ENCODE measurements at regions not wholly inside any gene's neighbourhood (a gene's known extent, or its start where the extent isn't known, plus 50 kb on each side); places are given as distances from the start of the nearest gene placed in this dataset.

DNA sequence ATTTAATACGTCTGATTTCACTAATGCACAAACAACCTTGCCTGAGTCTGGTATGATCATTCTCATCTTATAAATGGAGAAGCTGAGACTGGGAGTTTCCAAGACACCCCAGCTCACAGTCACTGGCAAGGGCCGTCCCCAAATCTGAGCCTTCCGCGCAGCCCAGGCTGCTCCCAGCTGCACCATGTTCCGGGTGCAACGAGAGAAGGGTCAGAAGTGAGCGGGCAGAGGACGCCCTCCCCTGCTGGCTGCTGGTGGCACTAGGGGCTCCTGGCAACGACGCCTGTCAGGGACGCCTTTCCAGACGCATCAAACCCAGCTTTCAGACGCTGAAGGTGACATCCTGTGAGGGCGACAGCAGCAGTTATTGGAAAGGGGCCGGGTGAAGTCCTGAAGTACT is 115.3 kb upstream of the PROKR2 start:
- no peaks in the 10 kb centered on the region for H3K36me3 Mint-ChIP-seq (ENCODE audit: insufficient read depth in 1 of 3, low read depth in 3 of 3)
- Histone ChIP-seq H2BK5ac (ENCODE audit: insufficient read length, low read length) (no peak overlapping the region), H3K9me3 (ENCODE audit: control insufficient read depth, low read depth, low read length) (no peaks in the 10 kb centered on the region), H3K4ac (ENCODE audit: low read depth, low read length) (no peak overlapping the region), H4K5ac (ENCODE audit: insufficient read length, low read depth, low read length) (no peak overlapping the region), H3K79me1 (ENCODE audit: insufficient read depth, low read depth, low read length, poor library complexity, severe bottlenecking) (no peaks in the 10 kb centered on the region), H3T11ph (ENCODE audit: low read length) (no peak overlapping the region), H3K56ac (ENCODE audit: insufficient read length, low read depth, low read length) (no peak overlapping the region), H3K4me1 (ENCODE audit: insufficient read depth, low read length) (no peaks in the 10 kb centered on the region), H2BK12ac (ENCODE audit: insufficient read length, low read depth, low read length) (no peak overlapping the region), H3K79me2 (ENCODE audit: insufficient read depth, low read length) (no peaks in the 10 kb centered on the region), H3K27ac (ENCODE audit: insufficient read length, low read depth, low read length) (no peak overlapping the region), H3K9ac (ENCODE audit: extremely low read depth, insufficient read length, low read length) (no peak overlapping the region), H2AK5ac (ENCODE audit: insufficient read length, low read length) (no peak overlapping the region), H2BK120ac (ENCODE audit: low read depth, low read length, poor library complexity, severe bottlenecking) (no peak overlapping the region), H2BK20ac (ENCODE audit: low read depth, low read length, poor library complexity, severe bottlenecking) (no peak overlapping the region), H3K23ac (ENCODE audit: insufficient read length, low read depth, low read length) (no peak overlapping the region), H3K27me3 (ENCODE audit: insufficient read depth, low read length) (no peaks in the 10 kb centered on the region), H4K91ac (ENCODE audit: insufficient read length, low read depth, low read length) (no peak overlapping the region), H2AFZ (ENCODE audit: low read length) (no peak overlapping the region), H4K20me1 (ENCODE audit: control insufficient read depth, insufficient read depth, insufficient read length) (no peaks in the 10 kb centered on the region), H4K8ac (replicated peaks; ENCODE audit: insufficient read length, low read depth, low read length) (no peak overlapping the region), H3K4me2 (ENCODE audit: insufficient read depth, insufficient read length, low read length) (no peak overlapping the region), H3K14ac (ENCODE audit: insufficient read depth, low read length) (no peak overlapping the region; the same call in 1 of the 2 replicates), H3K18ac (ENCODE audit: insufficient read length, low read depth, low read length) (no peak overlapping the region), H2BK15ac (ENCODE audit: low read depth, low read length) (no peak overlapping the region), H3K23me2 (ENCODE audit: insufficient read length, low read depth, low read length, poor library complexity, severe bottlenecking) (no peaks in the 10 kb centered on the region)
- TF ChIP-seq, protein P1, sequence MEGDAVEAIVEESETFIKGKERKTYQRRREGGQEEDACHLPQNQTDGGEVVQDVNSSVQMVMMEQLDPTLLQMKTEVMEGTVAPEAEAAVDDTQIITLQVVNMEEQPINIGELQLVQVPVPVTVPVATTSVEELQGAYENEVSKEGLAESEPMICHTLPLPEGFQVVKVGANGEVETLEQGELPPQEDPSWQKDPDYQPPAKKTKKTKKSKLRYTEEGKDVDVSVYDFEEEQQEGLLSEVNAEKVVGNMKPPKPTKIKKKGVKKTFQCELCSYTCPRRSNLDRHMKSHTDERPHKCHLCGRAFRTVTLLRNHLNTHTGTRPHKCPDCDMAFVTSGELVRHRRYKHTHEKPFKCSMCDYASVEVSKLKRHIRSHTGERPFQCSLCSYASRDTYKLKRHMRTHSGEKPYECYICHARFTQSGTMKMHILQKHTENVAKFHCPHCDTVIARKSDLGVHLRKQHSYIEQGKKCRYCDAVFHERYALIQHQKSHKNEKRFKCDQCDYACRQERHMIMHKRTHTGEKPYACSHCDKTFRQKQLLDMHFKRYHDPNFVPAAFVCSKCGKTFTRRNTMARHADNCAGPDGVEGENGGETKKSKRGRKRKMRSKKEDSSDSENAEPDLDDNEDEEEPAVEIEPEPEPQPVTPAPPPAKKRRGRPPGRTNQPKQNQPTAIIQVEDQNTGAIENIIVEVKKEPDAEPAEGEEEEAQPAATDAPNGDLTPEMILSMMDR (conservative IDR thresholded peaks at IDR 0.05): no peak
- H3K4me3 Mint-ChIP-seq: no peak overlapping the region
- H3K9me3 Mint-ChIP-seq: no peaks in the 10 kb centered on the region
- peaks cover 13% of the 10 kb centered on the region for H3K27me3 Mint-ChIP-seq (ENCODE audit: low read depth)
- no peak for DNase-seq
- no peaks in the 10 kb centered on the region for H3K4me1 Mint-ChIP-seq
- no CpG with 5 or more reads among the region's 15 CpGs for WGBS (ENCODE audit: extremely low coverage, insufficient read length, low lambda C conversion rate)
- H3K27ac Mint-ChIP-seq: no peak overlapping the region

All from H9 (cell line).